ENCODE measurements at regions not wholly inside any gene's neighbourhood (a gene's known extent, or its start where the extent isn't known, plus 50 kb on each side); places are given as distances from the start of the nearest gene placed in this dataset.
"Not testable (repeated sequence)": the region's sequence is repeated elsewhere in the genome, so short reads cannot be mapped to it uniquely, and the experiment has no call there.

DNA sequence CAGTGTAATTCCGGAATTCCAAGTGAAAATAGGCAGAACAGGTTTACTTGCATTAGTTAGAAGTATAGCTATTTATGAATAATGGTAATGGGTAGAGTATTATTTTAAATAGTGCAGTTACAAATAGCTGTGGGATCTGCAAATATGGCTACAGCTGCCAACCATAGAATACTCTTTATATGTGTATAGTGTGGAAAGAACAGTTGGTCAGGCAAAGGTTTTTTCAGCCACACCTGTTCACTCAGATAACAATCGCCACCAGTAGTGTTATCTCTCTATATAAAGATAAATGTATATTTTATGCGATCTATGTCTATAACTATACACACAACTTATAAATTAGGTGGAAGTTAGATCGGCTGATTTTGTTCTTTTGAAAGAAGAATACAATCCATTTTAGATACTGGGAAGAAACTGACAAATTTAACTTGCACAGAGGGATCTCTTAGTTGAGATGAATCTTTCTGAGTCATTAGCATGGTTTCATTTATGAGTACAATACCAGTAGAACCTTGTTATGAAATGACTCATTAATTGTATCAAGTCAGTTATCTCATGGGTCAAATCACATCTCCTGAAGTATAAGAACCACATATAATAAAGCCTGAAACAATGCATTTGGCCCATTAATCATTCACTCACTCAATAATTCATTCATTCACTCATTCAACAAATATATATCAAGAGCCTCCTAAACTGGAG lies 100.9 kb upstream of the NR3C2 start:
- DNase-seq (ENCODE audit: low read depth in 3 of 3): no peak

DNA sequence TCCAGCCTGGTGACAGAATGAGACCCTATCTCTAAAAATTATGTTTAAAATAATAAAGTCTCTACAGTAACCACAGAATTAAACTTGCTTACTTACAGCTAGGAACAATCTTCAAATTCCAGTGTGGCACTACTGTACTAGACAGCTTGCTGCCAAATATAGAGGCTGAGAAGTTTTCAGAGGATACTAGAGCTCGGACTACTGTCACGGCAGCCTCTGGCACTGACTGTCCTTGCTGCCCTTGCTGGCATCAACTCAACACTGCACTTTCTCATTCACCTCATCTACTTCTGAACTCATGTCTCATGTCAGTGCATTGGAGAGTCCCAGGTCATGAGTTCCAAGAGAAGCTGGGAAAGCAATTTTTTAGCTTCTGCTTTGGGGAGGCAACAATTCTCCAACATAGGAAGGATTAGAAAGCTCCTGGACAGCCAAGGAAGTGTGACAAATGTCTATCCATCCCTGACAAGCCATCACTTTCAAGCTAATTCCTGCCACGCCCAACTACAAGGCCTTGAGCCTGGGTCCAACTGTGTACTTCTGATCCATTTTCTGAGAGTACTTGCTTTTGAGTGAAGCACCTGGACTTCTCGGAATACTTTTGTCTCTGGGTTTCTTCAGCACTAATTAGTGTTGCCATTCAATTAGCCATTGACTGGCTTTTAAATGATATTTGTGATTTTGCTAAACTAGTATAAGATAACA lies 98.6 kb upstream of the NR3C2 start:
- DNase-seq (ENCODE audit: low read depth in 3 of 3): no peak

DNA sequence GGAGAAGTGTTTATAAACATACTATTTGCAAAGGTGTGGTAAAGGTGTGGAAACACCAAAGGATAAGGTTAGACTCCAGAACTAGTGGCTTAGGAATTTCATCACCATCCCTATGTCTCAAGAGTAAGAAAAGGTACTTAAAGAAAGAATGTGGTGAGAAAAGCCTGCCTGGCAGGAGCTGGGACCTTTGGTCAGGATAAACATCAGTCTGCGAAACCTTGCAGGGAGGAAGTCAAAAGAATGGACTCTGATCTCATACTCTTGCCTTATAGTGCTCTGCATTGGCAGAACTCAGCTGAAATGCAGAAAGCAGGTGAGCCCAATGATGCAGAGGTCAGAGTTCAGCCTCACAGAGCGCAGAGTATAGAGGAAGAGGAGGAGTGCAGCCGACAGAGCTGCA lies 97.2 kb upstream of the NR3C2 start:
- DNase-seq (ENCODE audit: low read depth in 3 of 3): no peak

DNA sequence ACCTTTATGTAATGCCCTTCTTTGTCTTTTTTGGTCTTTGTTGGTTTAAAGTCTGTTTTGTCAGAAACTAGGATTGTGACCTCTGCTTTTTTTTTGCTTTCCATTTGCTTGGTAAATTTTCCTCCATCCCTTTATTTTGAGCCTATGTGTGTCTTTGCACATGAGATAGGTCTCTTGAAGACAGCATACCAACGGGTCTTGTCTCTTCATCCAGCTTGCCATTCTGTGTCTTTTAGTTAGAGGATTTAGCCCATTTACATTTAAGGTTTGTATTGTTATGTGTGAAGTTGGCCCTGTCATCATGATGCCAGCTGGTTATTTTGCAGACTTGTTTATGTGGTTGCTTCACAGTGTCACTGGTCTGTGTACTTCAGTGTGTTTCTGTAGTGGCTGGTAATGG lies 91.6 kb upstream of the NR3C2 start:
- DNase-seq (ENCODE audit: low read depth in 3 of 3): not testable (repeated sequence)

DNA sequence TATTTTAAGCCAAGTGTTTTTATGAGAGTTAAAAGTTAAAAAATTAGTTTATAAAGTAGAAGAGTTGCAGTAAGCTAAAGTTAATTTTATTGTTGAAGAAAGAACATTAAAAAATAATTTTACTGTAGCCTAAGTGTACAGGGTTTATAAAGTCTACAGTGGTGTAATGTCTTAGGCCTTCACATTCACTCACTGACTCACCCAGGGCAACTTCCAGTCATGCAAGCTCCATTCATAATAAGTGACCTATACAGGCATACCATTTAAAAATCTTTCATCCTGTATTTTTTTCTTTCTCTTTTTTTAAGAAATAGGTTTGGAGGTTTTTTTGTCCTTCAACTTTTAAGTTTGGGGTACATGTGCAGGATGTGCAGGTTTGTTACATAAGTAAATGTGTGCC lies 87.9 kb upstream of the NR3C2 start:
- DNase-seq (ENCODE audit: low read depth in 3 of 3): no peak

DNA sequence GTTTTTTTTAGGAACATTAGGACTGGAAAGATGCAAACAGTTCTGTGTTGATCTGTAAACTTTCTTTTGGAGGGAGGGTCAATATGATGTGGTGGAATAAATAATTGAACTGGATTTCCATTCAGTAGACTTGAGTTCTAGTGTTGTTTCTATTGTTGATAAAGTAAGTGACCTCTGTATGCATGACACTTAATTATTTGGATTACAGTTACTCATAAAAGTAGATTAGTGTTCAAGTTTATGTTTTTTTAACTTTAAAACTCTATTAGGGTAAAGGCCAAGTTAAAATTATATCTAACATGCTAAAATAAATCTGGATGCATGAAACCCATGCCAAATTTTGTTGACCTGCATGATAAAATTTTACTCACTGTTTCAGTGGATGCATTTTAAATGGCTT lies 85.4 kb upstream of the NR3C2 start:
- no peak for DNase-seq (ENCODE audit: low read depth in 3 of 3)

DNA sequence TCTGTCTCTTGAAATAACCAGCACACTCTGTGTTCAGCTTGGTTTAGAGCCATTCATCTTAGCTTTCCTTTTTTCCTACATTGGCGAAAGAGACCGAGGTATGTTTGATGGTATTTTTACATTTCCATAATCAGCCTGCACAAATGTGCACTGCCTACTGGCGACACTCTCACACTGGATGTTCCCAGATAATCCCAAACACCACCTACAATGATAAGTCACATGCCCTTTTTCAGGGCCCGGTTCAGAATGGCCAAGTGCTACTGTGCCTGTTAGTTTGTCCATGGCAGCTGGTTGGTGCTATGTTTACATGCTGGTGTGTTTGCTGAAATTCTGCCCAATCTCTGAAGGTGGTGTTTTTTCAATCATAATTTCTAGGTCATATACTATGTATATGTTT lies 80.8 kb upstream of the NR3C2 start:
- no peak for DNase-seq (ENCODE audit: low read depth in 3 of 3)

DNA sequence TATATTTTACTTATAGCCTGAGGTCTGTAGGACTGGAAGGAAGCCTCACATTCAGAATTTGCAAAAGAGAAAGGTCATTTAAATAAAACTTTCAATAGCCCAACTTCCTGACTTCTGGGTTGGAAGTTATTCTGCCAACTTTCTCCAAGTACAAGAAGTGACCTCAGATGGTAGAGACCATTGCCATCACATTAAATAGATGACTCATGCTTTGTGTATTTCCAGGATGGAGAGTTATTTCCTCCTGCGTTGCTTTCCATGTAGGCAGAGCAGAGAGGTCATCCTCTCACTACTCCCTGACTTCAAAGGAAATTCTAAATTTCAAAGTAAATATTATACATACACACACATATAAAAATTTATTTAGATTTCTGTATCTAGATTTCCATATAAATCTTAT lies 73.0 kb upstream of the NR3C2 start:
- DNase-seq (ENCODE audit: low read depth in 3 of 3): no peak

DNA sequence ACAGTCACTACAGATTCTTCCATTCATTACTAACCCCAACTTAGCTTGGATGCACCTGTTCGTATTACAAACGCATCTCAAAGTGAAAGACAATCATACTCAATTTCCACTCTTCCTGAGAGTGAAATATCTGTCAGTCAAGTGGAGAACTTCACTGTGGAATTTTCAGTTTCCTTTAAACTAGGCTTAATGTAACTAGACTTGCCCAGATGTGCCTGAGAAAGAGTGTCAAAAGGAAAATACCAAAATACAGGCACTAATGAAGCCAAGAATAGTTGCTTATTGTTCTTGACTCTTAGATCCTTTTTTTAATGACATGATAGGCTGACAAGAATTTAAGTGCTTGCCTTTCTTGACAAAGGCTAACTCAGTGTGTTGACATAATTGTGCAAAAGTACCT lies 72.4 kb upstream of the NR3C2 start:
- DNase-seq (ENCODE audit: low read depth in 3 of 3): no peak

DNA sequence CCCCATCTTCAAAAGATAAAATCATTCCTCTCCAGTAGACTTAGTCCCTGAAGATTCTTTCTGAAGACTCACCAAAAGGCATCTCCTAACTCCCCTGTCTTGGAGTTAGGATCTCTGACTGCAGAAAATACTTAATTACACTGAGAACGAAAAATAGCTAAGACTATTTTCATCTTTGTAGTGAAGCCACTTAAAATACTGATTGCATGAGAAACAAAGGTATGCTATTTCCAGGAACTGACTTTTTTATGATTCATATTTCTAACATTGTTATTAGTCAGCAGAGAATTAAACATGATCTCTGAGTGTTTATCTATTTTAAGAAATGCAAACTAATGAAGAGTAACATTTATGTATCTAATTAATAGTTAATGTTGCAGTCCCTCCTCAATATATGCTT lies 71.8 kb upstream of the NR3C2 start:
- no peak for DNase-seq (ENCODE audit: low read depth in 3 of 3)

DNA sequence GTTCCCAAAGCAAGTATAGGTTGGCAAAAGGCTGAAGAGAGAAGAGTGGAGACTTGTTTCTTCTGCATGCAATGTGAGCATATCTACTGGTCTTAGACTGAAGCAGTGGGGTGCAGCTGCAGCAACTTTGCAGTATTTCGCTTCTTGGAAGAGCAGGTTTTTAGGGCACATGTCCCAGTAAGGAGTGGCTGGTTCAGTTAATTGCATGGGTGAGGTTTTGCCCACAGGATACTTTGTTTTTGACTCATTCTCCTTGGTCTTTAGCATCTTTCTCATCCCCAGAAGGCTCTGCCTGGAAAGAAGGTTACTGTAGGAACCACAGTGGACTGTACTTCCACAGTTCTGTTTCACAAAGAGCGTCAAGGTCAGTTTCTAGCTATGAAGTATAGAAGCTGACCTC lies 68.0 kb upstream of the NR3C2 start:
- DNase-seq (ENCODE audit: low read depth in 3 of 3): no peak

DNA sequence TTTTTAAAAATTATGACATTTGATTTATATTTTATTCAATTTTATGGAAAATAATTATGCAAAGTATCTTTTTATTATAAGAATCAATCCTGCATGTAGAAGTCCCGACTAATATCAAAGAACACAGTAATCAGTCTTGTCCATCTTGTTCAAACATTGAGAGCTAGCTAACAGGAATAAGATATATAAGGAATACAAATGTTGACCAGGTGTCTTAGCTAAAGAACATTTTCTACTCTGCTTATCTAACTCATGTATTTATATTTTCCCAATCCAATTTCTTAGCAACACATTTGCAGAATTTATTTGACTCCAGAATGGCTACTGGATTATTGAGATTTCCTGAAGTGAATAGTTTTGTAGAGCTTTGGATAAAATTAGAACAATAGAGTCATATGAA lies 61.5 kb upstream of the NR3C2 start:
- no peak for DNase-seq (ENCODE audit: low read depth in 3 of 3)

DNA sequence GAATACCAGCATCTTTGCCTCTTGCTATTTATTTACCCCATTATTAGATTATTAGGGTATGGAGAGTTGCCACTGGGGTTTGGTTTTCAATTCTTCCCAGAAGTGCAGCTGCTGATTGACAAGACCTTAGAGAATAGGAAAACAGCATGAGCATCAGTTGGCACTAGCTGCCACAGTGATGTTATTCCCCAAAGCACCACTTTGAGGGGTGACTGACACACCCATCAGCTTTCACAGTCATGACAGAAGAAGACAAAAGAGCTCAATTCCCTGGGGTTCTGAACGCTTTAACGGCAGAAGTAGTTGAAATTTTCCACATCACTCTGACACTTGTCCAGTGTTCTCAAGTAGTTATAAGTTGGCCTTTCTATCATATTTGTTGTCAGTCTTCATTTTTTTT lies 55.0 kb upstream of the NR3C2 start:
- DNase-seq (ENCODE audit: low read depth in 3 of 3): no peak

DNA sequence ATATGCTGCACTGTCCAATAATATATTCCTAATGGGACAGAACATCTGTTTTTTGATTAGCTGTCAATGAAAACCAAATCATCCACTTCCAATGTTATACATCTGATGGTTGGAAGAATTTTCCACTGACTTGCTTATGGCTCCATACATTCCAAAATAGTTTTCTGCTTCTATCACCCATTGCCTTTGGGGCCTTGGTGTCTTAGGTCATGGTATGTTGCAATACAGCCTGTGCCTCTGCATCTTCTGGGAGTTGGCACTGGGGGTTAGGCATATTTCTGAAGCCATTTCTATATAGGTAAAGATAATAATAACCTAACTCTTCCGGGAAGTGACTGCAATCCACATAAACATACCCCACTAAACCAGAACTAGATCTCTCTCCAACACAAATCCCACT lies 53.2 kb upstream of the NR3C2 start:
- DNase-seq (ENCODE audit: low read depth in 3 of 3): no peak
